ENCODE measurements at regions not wholly inside any gene's neighbourhood (a gene's known extent, or its start where the extent isn't known, plus 50 kb on each side); places are given as distances from the start of the nearest gene placed in this dataset.

DNA sequence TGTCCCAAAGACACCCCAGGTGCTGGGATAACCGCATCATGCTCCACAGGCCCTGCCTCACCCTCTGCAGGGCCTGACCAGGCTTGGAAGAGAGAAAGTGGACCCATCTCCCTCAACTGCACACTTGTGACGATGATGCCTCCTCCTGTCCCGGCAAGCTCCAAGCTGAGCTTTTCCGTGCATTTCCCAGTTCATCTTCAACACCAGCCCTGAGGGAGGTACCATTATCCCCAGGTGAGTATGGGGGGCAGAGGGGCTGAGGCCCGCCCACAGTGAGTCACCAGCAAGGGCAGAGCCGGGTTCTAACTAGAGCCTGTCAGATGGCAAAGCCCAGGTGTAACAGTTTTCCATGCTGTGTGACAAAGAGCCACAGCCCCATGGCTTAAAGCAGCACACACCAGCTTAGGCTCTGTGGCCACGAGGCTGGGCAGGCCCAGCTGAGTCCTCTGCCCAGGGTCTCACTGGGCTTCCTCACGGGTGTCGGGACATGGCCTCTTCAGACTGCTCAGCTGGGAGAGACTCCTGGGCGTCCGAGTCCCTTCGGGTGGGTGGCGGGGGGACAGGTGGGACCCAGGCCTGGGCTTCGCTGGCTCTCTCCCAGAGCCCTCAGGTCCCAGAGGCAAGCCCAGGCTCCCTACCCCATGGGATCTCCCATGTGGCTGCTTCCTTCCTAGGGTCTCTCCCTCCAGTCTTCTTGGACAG, 108.4 kb upstream of the OTOS start:
- Histone ChIP-seq H3K9ac (ENCODE audit: low read length) (no peak overlapping the region), H3K4me2 (ENCODE audit: low read depth, low read length) (no peak overlapping the region), H3K9me3 (replicated peaks; ENCODE audit: insufficient read depth, low read length) (no peaks in the 10 kb centered on the region), H3K79me2 (ENCODE audit: low read length) (no peaks in the 10 kb centered on the region), H3K4me3 (ENCODE audit: low read length) (no peak overlapping the region), H3K27ac (ENCODE audit: low read length) (no peak overlapping the region), H2AFZ (ENCODE audit: low read length) (no peak overlapping the region), H3K9me2 (replicated peaks; ENCODE audit: insufficient read depth, low read length) (no peaks in the 10 kb centered on the region), H3F3A (ENCODE audit: insufficient read depth, low read length) (no peaks in the 10 kb centered on the region), H3K27me3 (replicated peaks; ENCODE audit: insufficient read depth, low read length) (peaks cover 69% of the 10 kb centered on the region), H3K4me1 (ENCODE audit: low read length) (no peaks in the 10 kb centered on the region), H3K36me3 (replicated peaks; ENCODE audit: insufficient read depth, low read length) (no peaks in the 10 kb centered on the region), H4K20me1 (ENCODE audit: insufficient read depth, low read length) (no peaks in the 10 kb centered on the region)
- TF ChIP-seq EZH2 (optimal IDR thresholded peaks at IDR 0.05; ENCODE audit: low read depth, low read length), result no peak
- TF ChIP-seq, protein P1, sequence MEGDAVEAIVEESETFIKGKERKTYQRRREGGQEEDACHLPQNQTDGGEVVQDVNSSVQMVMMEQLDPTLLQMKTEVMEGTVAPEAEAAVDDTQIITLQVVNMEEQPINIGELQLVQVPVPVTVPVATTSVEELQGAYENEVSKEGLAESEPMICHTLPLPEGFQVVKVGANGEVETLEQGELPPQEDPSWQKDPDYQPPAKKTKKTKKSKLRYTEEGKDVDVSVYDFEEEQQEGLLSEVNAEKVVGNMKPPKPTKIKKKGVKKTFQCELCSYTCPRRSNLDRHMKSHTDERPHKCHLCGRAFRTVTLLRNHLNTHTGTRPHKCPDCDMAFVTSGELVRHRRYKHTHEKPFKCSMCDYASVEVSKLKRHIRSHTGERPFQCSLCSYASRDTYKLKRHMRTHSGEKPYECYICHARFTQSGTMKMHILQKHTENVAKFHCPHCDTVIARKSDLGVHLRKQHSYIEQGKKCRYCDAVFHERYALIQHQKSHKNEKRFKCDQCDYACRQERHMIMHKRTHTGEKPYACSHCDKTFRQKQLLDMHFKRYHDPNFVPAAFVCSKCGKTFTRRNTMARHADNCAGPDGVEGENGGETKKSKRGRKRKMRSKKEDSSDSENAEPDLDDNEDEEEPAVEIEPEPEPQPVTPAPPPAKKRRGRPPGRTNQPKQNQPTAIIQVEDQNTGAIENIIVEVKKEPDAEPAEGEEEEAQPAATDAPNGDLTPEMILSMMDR (IDR thresholded peaks at IDR 0.05; ENCODE audit: low read length), result no peak
- no peak for TF ChIP-seq EZH2phosphoT487 (IDR thresholded peaks at IDR 0.05; ENCODE audit: low read length)
- DNase-seq, result no peak

GRCh38 chr2:240249423-240250149, 109.1 kb upstream of the OTOS start:
- TF ChIP-seq, protein P1 (IDR thresholded peaks at IDR 0.05; ENCODE audit: low read length), result no peak
- TF ChIP-seq EZH2phosphoT487 (IDR thresholded peaks at IDR 0.05; ENCODE audit: low read length) (no peak), EZH2 (optimal IDR thresholded peaks at IDR 0.05; ENCODE audit: low read depth, low read length) (no peak)
- H3K36me3 ChIP-seq (replicated peaks; ENCODE audit: insufficient read depth, low read length), result no peaks in the 10 kb centered on the region
- H3F3A ChIP-seq (ENCODE audit: insufficient read depth, low read length), result no peaks in the 10 kb centered on the region
- H3K9me3 ChIP-seq (replicated peaks; ENCODE audit: insufficient read depth, low read length), result no peaks in the 10 kb centered on the region
- no peaks in the 10 kb centered on the region for H3K4me1 ChIP-seq (ENCODE audit: low read length)
- no peak overlapping the region for H2AFZ ChIP-seq (ENCODE audit: low read length)
- H3K27ac ChIP-seq (ENCODE audit: low read length), result no peak overlapping the region
- no peak overlapping the region for H3K4me2 ChIP-seq (ENCODE audit: low read depth, low read length)
- no peaks in the 10 kb centered on the region for H3K79me2 ChIP-seq (ENCODE audit: low read length)
- H3K4me3 ChIP-seq (ENCODE audit: low read length), result no peak overlapping the region
- no peak for DNase-seq
- no peak overlapping the region for H3K9ac ChIP-seq (ENCODE audit: low read length)
- H3K27me3 ChIP-seq (replicated peaks; ENCODE audit: insufficient read depth, low read length), result peaks cover 69% of the 10 kb centered on the region
- H4K20me1 ChIP-seq (ENCODE audit: insufficient read depth, low read length), result no peaks in the 10 kb centered on the region
- no peaks in the 10 kb centered on the region for H3K9me2 ChIP-seq (replicated peaks; ENCODE audit: insufficient read depth, low read length)

GRCh38 chr2:240250150-240250984, 109.9 kb upstream of the OTOS start:
- H3F3A ChIP-seq (ENCODE audit: insufficient read depth, low read length), result no peaks in the 10 kb centered on the region
- H2AFZ ChIP-seq (ENCODE audit: low read length), result no peak overlapping the region
- no peaks in the 10 kb centered on the region for H3K9me2 ChIP-seq (replicated peaks; ENCODE audit: insufficient read depth, low read length)
- TF ChIP-seq, protein P1 (IDR thresholded peaks at IDR 0.05; ENCODE audit: low read length), result no peak
- TF ChIP-seq EZH2 (optimal IDR thresholded peaks at IDR 0.05; ENCODE audit: low read depth, low read length), result no peak
- no peak for TF ChIP-seq EZH2phosphoT487 (IDR thresholded peaks at IDR 0.05; ENCODE audit: low read length)
- H3K9ac ChIP-seq (ENCODE audit: low read length), result no peak overlapping the region
- H3K4me1 ChIP-seq (ENCODE audit: low read length), result no peaks in the 10 kb centered on the region
- no peaks in the 10 kb centered on the region for H3K36me3 ChIP-seq (replicated peaks; ENCODE audit: insufficient read depth, low read length)
- no peaks in the 10 kb centered on the region for H3K79me2 ChIP-seq (ENCODE audit: low read length)
- no peak overlapping the region for H3K27ac ChIP-seq (ENCODE audit: low read length)
- H3K9me3 ChIP-seq (replicated peaks; ENCODE audit: insufficient read depth, low read length), result no peaks in the 10 kb centered on the region
- peaks cover 69% of the 10 kb centered on the region for H3K27me3 ChIP-seq (replicated peaks; ENCODE audit: insufficient read depth, low read length)
- DNase-seq, result no peak
- no peaks in the 10 kb centered on the region for H4K20me1 ChIP-seq (ENCODE audit: insufficient read depth, low read length)
- H3K4me2 ChIP-seq (ENCODE audit: low read depth, low read length), result no peak overlapping the region
- H3K4me3 ChIP-seq (ENCODE audit: low read length), result no peak overlapping the region
